ENCODE measurements at regions not wholly inside any gene's neighbourhood (a gene's known extent, or its start where the extent isn't known, plus 50 kb on each side); places are given as distances from the start of the nearest gene placed in this dataset.

DNA sequence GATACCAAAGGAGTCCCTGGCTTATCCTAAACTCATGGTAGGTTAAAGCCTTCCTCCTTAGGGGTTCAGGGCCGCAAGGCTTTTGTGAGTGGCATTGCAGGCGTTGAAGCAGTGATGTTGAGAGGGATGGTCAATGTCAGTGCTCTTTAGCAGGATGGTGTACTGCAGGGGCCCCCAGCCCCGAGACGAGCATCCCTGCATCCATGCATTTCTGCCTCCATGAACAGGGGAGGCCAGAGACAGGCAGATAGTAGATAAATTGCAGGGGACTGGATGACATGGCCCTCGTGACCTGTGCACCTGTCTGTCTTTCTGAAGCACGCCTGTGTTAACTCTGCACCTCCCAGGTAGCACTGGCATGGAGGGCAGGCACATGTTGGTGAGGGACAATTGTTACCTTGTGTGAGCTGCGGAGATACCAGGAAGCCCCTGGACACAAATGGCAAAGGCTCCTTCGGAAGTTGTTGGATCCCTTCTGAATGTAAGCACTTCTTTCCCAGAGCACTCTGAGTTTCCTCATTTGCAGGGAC, 133.5 kb downstream of the SNRPN start:
- no peak overlapping the region for H3K4me3 ChIP-seq (ENCODE audit: low read depth, low read length)
- ChIA-PET CTCF (no interaction called here), POLR2A (no interaction called here)
- no peaks in the 10 kb centered on the region for H3K27me3 ChIP-seq (ENCODE audit: control insufficient read depth, insufficient read depth, low read length)
- H3K27ac ChIP-seq (ENCODE audit: low read depth, low read length), result no peak overlapping the region
- peaks cover 81% of the 10 kb centered on the region for H3K9me3 ChIP-seq (ENCODE audit: control insufficient read depth, insufficient read depth, low read length)
- TF ChIP-seq, protein P1, sequence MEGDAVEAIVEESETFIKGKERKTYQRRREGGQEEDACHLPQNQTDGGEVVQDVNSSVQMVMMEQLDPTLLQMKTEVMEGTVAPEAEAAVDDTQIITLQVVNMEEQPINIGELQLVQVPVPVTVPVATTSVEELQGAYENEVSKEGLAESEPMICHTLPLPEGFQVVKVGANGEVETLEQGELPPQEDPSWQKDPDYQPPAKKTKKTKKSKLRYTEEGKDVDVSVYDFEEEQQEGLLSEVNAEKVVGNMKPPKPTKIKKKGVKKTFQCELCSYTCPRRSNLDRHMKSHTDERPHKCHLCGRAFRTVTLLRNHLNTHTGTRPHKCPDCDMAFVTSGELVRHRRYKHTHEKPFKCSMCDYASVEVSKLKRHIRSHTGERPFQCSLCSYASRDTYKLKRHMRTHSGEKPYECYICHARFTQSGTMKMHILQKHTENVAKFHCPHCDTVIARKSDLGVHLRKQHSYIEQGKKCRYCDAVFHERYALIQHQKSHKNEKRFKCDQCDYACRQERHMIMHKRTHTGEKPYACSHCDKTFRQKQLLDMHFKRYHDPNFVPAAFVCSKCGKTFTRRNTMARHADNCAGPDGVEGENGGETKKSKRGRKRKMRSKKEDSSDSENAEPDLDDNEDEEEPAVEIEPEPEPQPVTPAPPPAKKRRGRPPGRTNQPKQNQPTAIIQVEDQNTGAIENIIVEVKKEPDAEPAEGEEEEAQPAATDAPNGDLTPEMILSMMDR (IDR thresholded peaks at IDR 0.05; ENCODE audit: low read depth, low read length), result no peak
- DNase-seq (ENCODE audit: low read depth, low spot score), result no peak

DNA sequence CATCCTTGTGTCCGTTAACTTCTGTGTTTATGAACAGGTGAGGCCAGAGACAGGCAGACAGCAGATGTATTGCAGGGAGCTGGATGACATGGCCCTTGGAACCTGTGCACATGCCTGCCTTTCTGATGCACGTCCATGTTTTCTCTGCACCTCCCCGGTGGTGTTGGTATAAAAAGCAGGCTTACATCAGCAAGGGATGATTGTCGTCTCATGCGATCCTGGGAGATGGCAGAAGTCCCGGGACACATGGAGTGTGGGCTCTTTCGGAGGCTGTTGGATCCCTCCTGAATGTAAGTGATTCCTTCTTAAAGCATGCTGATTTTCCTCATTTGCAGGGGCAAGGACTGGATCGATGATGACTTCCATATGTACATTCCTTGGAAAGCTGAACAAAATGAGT, 134.8 kb downstream of the SNRPN start:
- Histone ChIP-seq H3K9me3 (ENCODE audit: control insufficient read depth, insufficient read depth, low read length) (peaks cover 68% of the 10 kb centered on the region), H3K4me3 (ENCODE audit: low read depth, low read length) (no peak overlapping the region), H3K27ac (ENCODE audit: low read depth, low read length) (no peak overlapping the region), H3K27me3 (ENCODE audit: control insufficient read depth, insufficient read depth, low read length) (no peaks in the 10 kb centered on the region)
- ChIA-PET POLR2A (no interaction called here), CTCF (no interaction called here)
- TF ChIP-seq, protein P1 (IDR thresholded peaks at IDR 0.05; ENCODE audit: low read depth, low read length), result no peak
- DNase-seq (ENCODE audit: low read depth, low spot score), result no peak

DNA sequence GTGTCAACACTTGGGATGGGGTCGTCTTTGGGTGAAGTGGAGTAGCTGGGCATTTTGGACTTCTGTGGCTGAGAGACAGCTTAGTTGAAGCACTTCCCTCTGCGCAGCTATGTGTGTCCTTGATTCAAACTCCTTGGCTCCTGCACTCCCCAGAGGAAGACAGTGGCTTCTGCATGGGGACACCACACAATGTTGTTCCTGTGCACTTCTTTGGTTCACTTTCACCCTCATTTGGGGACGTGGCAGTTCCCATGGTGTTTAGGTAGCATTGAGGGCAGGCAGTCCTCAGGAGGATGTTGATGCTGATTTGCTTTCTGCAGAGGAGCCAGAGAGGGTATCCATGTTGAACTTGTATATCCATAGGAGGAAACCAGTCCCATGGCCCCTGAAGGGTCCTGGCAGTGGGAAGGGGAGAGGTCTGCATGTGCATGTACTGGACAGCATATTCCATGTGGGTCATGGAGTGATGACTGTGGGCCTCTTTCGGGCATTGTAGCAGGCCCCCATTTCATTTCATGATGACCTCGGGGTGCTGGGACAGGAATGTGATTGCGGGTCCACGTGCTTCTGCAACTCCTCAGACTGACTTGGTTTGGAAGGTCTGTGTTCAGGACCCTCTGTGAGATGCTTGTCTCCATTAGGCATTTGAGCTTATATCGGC, 135.4 kb downstream of the SNRPN start:
- H3K9me3 ChIP-seq (ENCODE audit: control insufficient read depth, insufficient read depth, low read length), result peaks cover 63% of the 10 kb centered on the region
- no peak overlapping the region for H3K27ac ChIP-seq (ENCODE audit: low read depth, low read length)
- no peak for DNase-seq (ENCODE audit: low read depth, low spot score)
- TF ChIP-seq, protein P1 (IDR thresholded peaks at IDR 0.05; ENCODE audit: low read depth, low read length), result no peak
- no peaks in the 10 kb centered on the region for H3K27me3 ChIP-seq (ENCODE audit: control insufficient read depth, insufficient read depth, low read length)
- H3K4me3 ChIP-seq (ENCODE audit: low read depth, low read length), result no peak overlapping the region
- ChIA-PET POLR2A (no interaction called here), CTCF (no interaction called here)

DNA sequence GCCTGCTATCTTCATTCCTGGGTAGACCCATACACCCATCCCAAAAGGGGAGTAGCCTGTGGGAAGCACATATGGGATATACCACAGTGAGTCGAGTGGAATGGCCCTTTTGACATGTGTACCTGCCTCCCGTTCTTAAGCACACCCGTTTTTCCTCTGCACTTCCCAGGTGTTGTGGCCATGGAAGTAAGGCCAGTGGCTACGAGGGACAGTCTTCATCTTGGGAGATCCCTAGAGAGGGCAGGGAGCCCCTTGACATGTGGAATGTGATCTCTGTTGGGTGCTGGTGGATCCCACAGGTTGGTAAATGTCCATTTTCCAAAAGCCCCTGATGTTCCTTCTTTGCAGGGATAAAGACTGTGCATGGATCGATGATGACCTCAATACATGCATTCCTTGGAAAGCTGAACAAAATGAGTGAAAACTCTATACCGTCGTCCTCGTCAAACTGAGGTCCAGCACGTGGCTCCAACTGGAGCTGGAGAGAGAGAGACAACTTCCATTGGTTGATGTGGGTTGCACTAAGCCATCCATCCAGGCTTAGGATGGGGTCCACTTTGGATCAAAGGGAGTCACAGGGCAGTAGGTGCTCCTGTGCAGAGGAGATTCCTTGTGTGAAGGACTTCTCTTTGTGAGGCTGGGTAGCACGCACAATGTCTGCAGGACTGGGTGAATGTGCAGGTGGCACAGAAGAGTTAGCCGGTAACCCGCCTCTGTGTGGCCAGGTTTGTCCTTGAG, 136.8 kb downstream of the SNRPN start:
- ChIA-PET POLR2A (no interaction called here), CTCF (no interaction called here)
- Histone ChIP-seq H3K27ac (ENCODE audit: low read depth, low read length) (no peak overlapping the region), H3K4me3 (ENCODE audit: low read depth, low read length) (no peak overlapping the region), H3K9me3 (ENCODE audit: control insufficient read depth, insufficient read depth, low read length) (peaks cover 55% of the 10 kb centered on the region), H3K27me3 (ENCODE audit: control insufficient read depth, insufficient read depth, low read length) (no peaks in the 10 kb centered on the region)
- DNase-seq (ENCODE audit: low read depth, low spot score), result no peak
- TF ChIP-seq, protein P1 (IDR thresholded peaks at IDR 0.05; ENCODE audit: low read depth, low read length), result no peak

DNA sequence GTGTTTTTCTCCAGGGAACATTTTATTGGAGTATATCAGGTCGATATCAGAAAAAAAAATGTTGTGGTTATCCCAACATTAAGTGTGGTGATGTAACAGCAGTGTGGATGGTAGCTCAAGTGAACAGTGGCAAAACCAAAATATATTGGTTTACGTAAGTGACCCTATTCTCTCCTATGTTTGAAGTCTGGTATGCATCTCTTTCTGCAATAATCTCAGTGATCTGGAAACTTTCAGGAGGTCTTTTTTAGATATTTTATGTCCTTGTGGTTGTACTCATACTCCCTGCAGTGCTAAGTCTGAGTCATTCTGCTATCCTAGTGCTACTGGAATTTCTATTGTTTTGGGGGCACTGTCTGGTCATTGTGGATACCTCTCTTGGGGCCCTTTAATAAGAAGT, 137.9 kb downstream of the SNRPN start:
- CTCF ChIA-PET, result no interaction called here
- Histone ChIP-seq H3K4me3 (ENCODE audit: low read depth, low read length) (no peak overlapping the region), H3K27ac (ENCODE audit: low read depth, low read length) (no peak overlapping the region), H3K27me3 (ENCODE audit: control insufficient read depth, insufficient read depth, low read length) (no peaks in the 10 kb centered on the region), H3K9me3 (ENCODE audit: control insufficient read depth, insufficient read depth, low read length) (peaks cover 45% of the 10 kb centered on the region)
- DNase-seq (ENCODE audit: low read depth, low spot score), result no peak
- POLR2A ChIA-PET, result no interaction called here
- TF ChIP-seq, protein P1 (IDR thresholded peaks at IDR 0.05; ENCODE audit: low read depth, low read length), result no peak
